ENCODE measurements at regions not wholly inside any gene's neighbourhood (a gene's known extent, or its start where the extent isn't known, plus 50 kb on each side); places are given as distances from the start of the nearest gene placed in this dataset.

- TF ChIP-seq ELF1 (IDR thresholded peaks at IDR 0.05; ENCODE audit: borderline replicate concordance, low read depth) (no peak), EZH2 (IDR thresholded peaks at IDR 0.05) (no peak), YY1 (IDR thresholded peaks at IDR 0.05; ENCODE audit: extremely low read depth, insufficient replicate concordance, low read depth, low read length) (no peak), CTCF (IDR thresholded peaks at IDR 0.05 in 2 of 3, conservative IDR thresholded peaks at IDR 0.05 in 1 of 3; ENCODE audit: borderline replicate concordance in 1 of 3, insufficient read depth in 1 of 3, low read depth in 2 of 3, low read length in 2 of 3) (no peak), ZBTB33 (IDR thresholded peaks at IDR 0.05; ENCODE audit: extremely low read depth, insufficient replicate concordance, low read length) (no peak), POLR2A (IDR thresholded peaks at IDR 0.05; ENCODE audit: borderline replicate concordance, extremely low read depth, insufficient read depth, insufficient read length) (no peak), ATF3 (IDR thresholded peaks at IDR 0.05) (no peak), JUND (IDR thresholded peaks at IDR 0.05) (no peak), EGR1 (IDR thresholded peaks at IDR 0.05; ENCODE audit: low read depth) (no peak)
These were observed 167.3 kb upstream of the SCN7A start for GRCh38 chr2:166661391-166661790.
